ENCODE measurements at regions not wholly inside any gene's neighbourhood (a gene's known extent, or its start where the extent isn't known, plus 50 kb on each side); places are given as distances from the start of the nearest gene placed in this dataset.
"Not testable (repeated sequence)": the region's sequence is repeated elsewhere in the genome, so short reads cannot be mapped to it uniquely, and the experiment has no call there.

- DNase-seq: no peak
- TF ChIP-seq CTCF (conservative IDR thresholded peaks at IDR 0.05): no peak
- Histone ChIP-seq H3K36me3 (ENCODE audit: control insufficient read depth, insufficient read depth, low read length) (no peaks in the 10 kb centered on the region), H3K4me1 (ENCODE audit: control insufficient read depth, insufficient read depth, low read length) (no peaks in the 10 kb centered on the region), H3K27me3 (ENCODE audit: control insufficient read depth, insufficient read depth, low read length, poor library complexity, severe bottlenecking) (no peaks in the 10 kb centered on the region), H3K4me3 (ENCODE audit: low read length) (no peak overlapping the region), H3K9ac (ENCODE audit: extremely low read depth, low read length, poor library complexity, severe bottlenecking) (no peak overlapping the region), H3K9me3 (ENCODE audit: control insufficient read depth, low read length) (peaks cover 21% of the 10 kb centered on the region), H3K27ac (ENCODE audit: low read depth, low read length) (no peak overlapping the region)
- WGBS, 2 experiments (ENCODE audit: insufficient coverage in 1 of 2, insufficient read length in 1 of 2): 60 to 97% methylated on average over 1 to 2 of the region's 2 CpGs
- H3K4me1 Mint-ChIP-seq: peaks cover 9% of the 10 kb centered on the region
- H3K27ac Mint-ChIP-seq: no peak overlapping the region
- H3K4me3 Mint-ChIP-seq: no peak overlapping the region
- peaks cover 25% of the 10 kb centered on the region for H3K9me3 Mint-ChIP-seq
- H3K36me3 Mint-ChIP-seq (ENCODE audit: low read depth): no peaks in the 10 kb centered on the region
- H3K27me3 Mint-ChIP-seq (ENCODE audit: insufficient read depth): no peaks in the 10 kb centered on the region
Measured at GRCh38 chr2:198861080-198861479, 596.7 kb downstream of the SATB2 start.

- Mint-ChIP-seq H3K4me1 (peaks cover 8% of the 10 kb centered on the region), H3K4me3 (no peak overlapping the region), H3K9me3 (peaks cover 24% of the 10 kb centered on the region), H3K27ac (no peak overlapping the region), H3K36me3 (ENCODE audit: low read depth) (no peaks in the 10 kb centered on the region), H3K27me3 (ENCODE audit: insufficient read depth) (no peaks in the 10 kb centered on the region)
- H3K4me1 ChIP-seq (ENCODE audit: control insufficient read depth, insufficient read depth, low read length): no peaks in the 10 kb centered on the region
- no peaks in the 10 kb centered on the region for H3K36me3 ChIP-seq (ENCODE audit: control insufficient read depth, insufficient read depth, low read length)
- H3K9ac ChIP-seq (ENCODE audit: extremely low read depth, low read length, poor library complexity, severe bottlenecking): no peak overlapping the region
- no peak overlapping the region for H3K4me3 ChIP-seq (ENCODE audit: low read length)
- DNase-seq: no peak
- no peak for TF ChIP-seq CTCF (conservative IDR thresholded peaks at IDR 0.05)
- 94% methylated on average over 1 of the region's 1 CpG; no CpG with 5 or more reads in 1 of the 2 experiments for WGBS, 2 experiments (ENCODE audit: insufficient coverage in 1 of 2, insufficient read length in 1 of 2)
- H3K27ac ChIP-seq (ENCODE audit: low read depth, low read length): no peak overlapping the region
- H3K27me3 ChIP-seq (ENCODE audit: control insufficient read depth, insufficient read depth, low read length, poor library complexity, severe bottlenecking): no peaks in the 10 kb centered on the region
- H3K9me3 ChIP-seq (ENCODE audit: control insufficient read depth, low read length): peaks cover 21% of the 10 kb centered on the region
Measured at GRCh38 chr2:198857246-198857645, 600.5 kb downstream of the SATB2 start.

- H3K4me1 ChIP-seq (ENCODE audit: control insufficient read depth, insufficient read depth, low read length); H3K27ac Mint-ChIP-seq; H3K27me3 Mint-ChIP-seq (ENCODE audit: insufficient read depth); H3K36me3 Mint-ChIP-seq (ENCODE audit: low read depth); H3K4me3 ChIP-seq (ENCODE audit: low read length); H3K27me3 ChIP-seq (ENCODE audit: control insufficient read depth, insufficient read depth, low read length, poor library complexity, severe bottlenecking); H3K9ac ChIP-seq (ENCODE audit: extremely low read depth, low read length, poor library complexity, severe bottlenecking); H3K4me1 Mint-ChIP-seq; DNase-seq; H3K36me3 ChIP-seq (ENCODE audit: control insufficient read depth, insufficient read depth, low read length); H3K27ac ChIP-seq (ENCODE audit: low read depth, low read length); H3K4me3 Mint-ChIP-seq: not testable (repeated sequence)
- H3K9me3 ChIP-seq (ENCODE audit: control insufficient read depth, low read length): peaks cover 21% of the 10 kb centered on the region
- WGBS, 2 experiments (ENCODE audit: insufficient coverage in 1 of 2, insufficient read length in 1 of 2): 81 to 98% methylated on average over 4 to 5 of the region's 6 CpGs
- H3K9me3 Mint-ChIP-seq: peaks cover 23% of the 10 kb centered on the region
Measured at GRCh38 chr2:198855746-198856145, 602.0 kb downstream of the SATB2 start.

- Mint-ChIP-seq H3K27ac (no peak overlapping the region), H3K9me3 (peaks cover under 1% of the 10 kb centered on the region), H3K4me3 (no peak overlapping the region), H3K36me3 (ENCODE audit: low read depth) (no peaks in the 10 kb centered on the region), H3K4me1 (peaks cover 4% of the 10 kb centered on the region), H3K27me3 (ENCODE audit: insufficient read depth) (no peaks in the 10 kb centered on the region)
- H3K4me3 ChIP-seq (ENCODE audit: low read length): no peak overlapping the region
- no peaks in the 10 kb centered on the region for H3K4me1 ChIP-seq (ENCODE audit: control insufficient read depth, insufficient read depth, low read length)
- 100% methylated on average over 1 of the region's 2 CpGs for WGBS, 2 experiments (ENCODE audit: insufficient coverage in 1 of 2, insufficient read length in 1 of 2)
- no peaks in the 10 kb centered on the region for H3K36me3 ChIP-seq (ENCODE audit: control insufficient read depth, insufficient read depth, low read length)
- H3K9me3 ChIP-seq (ENCODE audit: control insufficient read depth, low read length): no peaks in the 10 kb centered on the region
- no peak for TF ChIP-seq CTCF (conservative IDR thresholded peaks at IDR 0.05)
- no peak overlapping the region for H3K9ac ChIP-seq (ENCODE audit: extremely low read depth, low read length, poor library complexity, severe bottlenecking)
- no peak for DNase-seq
- H3K27me3 ChIP-seq (ENCODE audit: control insufficient read depth, insufficient read depth, low read length, poor library complexity, severe bottlenecking): no peaks in the 10 kb centered on the region
- H3K27ac ChIP-seq (ENCODE audit: low read depth, low read length): no peak overlapping the region
Measured at GRCh38 chr2:198852248-198852647, 605.5 kb downstream of the SATB2 start.

Measured in endodermal cell (in vitro differentiated cells).